H1 (cell line): ENCODE measurements at regions not wholly inside any gene's neighbourhood (a gene's known extent, or its start where the extent isn't known, plus 50 kb on each side); places are given as distances from the start of the nearest gene placed in this dataset.

Experiments
- CTCF ChIA-PET: fragments of 300-600 bp; sonication (Branson Sonifier 250); formaldehyde crosslinking; loops from one replicate; lab custom pipeline; 2021; ENCODE audit not compliant: partially characterized antibody; lab: Charles Lee
- POLR2A ChIA-PET: fragments of 300-600 bp; sonication (Branson Sonifier 250); formaldehyde crosslinking; loops from one replicate; lab custom pipeline; 2021; ENCODE audit warnings: inconsistent platforms; ENCODE audit not compliant: partially characterized antibody; lab: Charles Lee
- DNase-seq, 2 experiments: peaks; one replicate each; pipeline versions ENCODE4 v3.0.0 to v3.0.0-alpha.2; 2010 to 2022; ENCODE audit warnings: low spot score in 2 of 2, low read depth in 1 of 2, mixed read lengths in 1 of 2
- FAIRE-seq: peaks from 2 replicates; lab custom pipeline; 2011; peaks lifted over from hg19 to GRCh38; lab: Jason Lieb, UNC
- H2AFZ ChIP-seq: 2 replicates; pipeline ENCODE4 v1.8.1; 2012; ENCODE audit warnings: low read length, inconsistent platforms
- H2AK5ac ChIP-seq: 2 replicates; pipeline ENCODE4 v1.6.1; 2013; ENCODE audit warnings: low read depth, low read length
- H2BK120ac ChIP-seq: replicated peaks from 2 replicates; pipeline ENCODE3; 2013; ENCODE audit warnings: low read depth, low read length, inconsistent platforms
- H2BK12ac ChIP-seq: 2 replicates; pipeline ENCODE4 v1.6.1; 2013; ENCODE audit warnings: low read depth, low read length
- H2BK15ac ChIP-seq: 2 replicates; pipeline ENCODE4 v1.6.1; 2013; ENCODE audit warnings: low read length
- H2BK20ac ChIP-seq: 2 replicates; pipeline ENCODE4 v1.6.1; 2013; ENCODE audit warnings: low read length
- H2BK5ac ChIP-seq: 2 replicates; pipeline ENCODE4 v1.6.1; 2013; ENCODE audit warnings: low read depth, low read length
- H3K14ac ChIP-seq: 2 replicates; pipeline ENCODE4 v1.6.1; 2013; ENCODE audit warnings: inconsistent platforms; ENCODE audit not compliant: insufficient read length
- H3K18ac ChIP-seq: 2 replicates; pipeline ENCODE4 v1.6.1; 2013; ENCODE audit warnings: low read length; ENCODE audit errors: extremely low read depth
- H3K23ac ChIP-seq: 2 replicates; pipeline ENCODE4 v1.6.1; 2013; ENCODE audit warnings: inconsistent platforms; ENCODE audit not compliant: insufficient read length
- H3K23me2 ChIP-seq: 2 replicates; pipeline ENCODE4 v1.6.1; 2013; ENCODE audit warnings: low read depth, low read length
- H3K27ac ChIP-seq: 2 replicates; pipeline ENCODE4 v1.6.1; 2011; ENCODE audit warnings: low read depth, low read length, inconsistent platforms
- H3K27me3 ChIP-seq, 4 experiments: replicated peaks in 1 of 4; 1 replicate in 1 of 4; 2 replicates in 3 of 4; pipeline versions ENCODE4 v1.6.1 to v1.8.1; 2011 to 2013; ENCODE audit warnings: low read length in 3 of 4, mild to moderate bottlenecking in 3 of 4, inconsistent platforms in 2 of 4, mixed read lengths in 2 of 4, moderate library complexity in 1 of 4; ENCODE audit not compliant: control insufficient read depth in 3 of 4, insufficient read depth in 3 of 4; ENCODE audit errors: extremely low read depth in 1 of 4
- H3K36me3 ChIP-seq, 4 experiments: 2 replicates each; pipeline versions ENCODE4 v1.6.1 to v1.8.1; 2011 to 2013; ENCODE audit warnings: mild to moderate bottlenecking in 4 of 4, low read length in 3 of 4, moderate library complexity in 2 of 4, control low read depth in 1 of 4, inconsistent platforms in 1 of 4; ENCODE audit not compliant: insufficient read depth in 4 of 4, control insufficient read depth in 2 of 4
- H3K4ac ChIP-seq: replicated peaks from 2 replicates; pipeline ENCODE3; 2013; ENCODE audit warnings: low read length, low read depth, mixed read lengths, inconsistent platforms; ENCODE audit not compliant: insufficient read length
- H3K4me1 ChIP-seq, 4 experiments: replicated peaks in 1 of 4; 1 replicate in 1 of 4; 2 replicates in 3 of 4; pipeline versions ENCODE4 v1.6.1 to v1.8.1; 2011 to 2013; ENCODE audit warnings: low read length in 3 of 4, inconsistent platforms in 2 of 4, mixed read lengths in 1 of 4; ENCODE audit not compliant: insufficient read depth in 4 of 4, control insufficient read depth in 3 of 4
- H3K4me2 ChIP-seq, 2 experiments: 2 replicates each; pipeline versions ENCODE4 v1.6.1 to v1.8.1; 2011 to 2013; ENCODE audit warnings: low read depth in 2 of 2, low read length in 2 of 2, control low read depth in 1 of 2, inconsistent platforms in 1 of 2, mild to moderate bottlenecking in 1 of 2; ENCODE audit not compliant: insufficient read depth in 1 of 2
- H3K4me3 ChIP-seq, 4 experiments: fragments of 200-600, 300-600 bp in 1 of 4; sonication (generic), shearing (Covaris generic), sonication (Bioruptor Twin) in 1 of 4; 2 replicates each; pipeline versions ENCODE4 v1.5.1 to v1.8.1; 2011 to 2016; ENCODE audit warnings: low read length in 4 of 4, low read depth in 3 of 4, control low read depth in 2 of 4, inconsistent platforms in 2 of 4, mild to moderate bottlenecking in 2 of 4, mixed read lengths in 1 of 4, moderate library complexity in 1 of 4; ENCODE audit not compliant: insufficient read depth in 2 of 4; ENCODE audit errors: extremely low read depth in 1 of 4
- H3K56ac ChIP-seq: replicated peaks from 2 replicates; pipeline ENCODE3; 2013; ENCODE audit warnings: low read depth, mild to moderate bottlenecking, mixed read lengths, low read length, inconsistent platforms; ENCODE audit not compliant: insufficient read length
- H3K79me1 ChIP-seq: 2 replicates; pipeline ENCODE4 v1.6.1; 2013; ENCODE audit warnings: low read depth, low read length, control low read depth
- H3K79me2 ChIP-seq, 2 experiments: 2 replicates each; pipeline versions ENCODE4 v1.6.1 to v1.8.1; 2012 to 2013; ENCODE audit warnings: low read length in 2 of 2, mild to moderate bottlenecking in 2 of 2, inconsistent platforms in 1 of 2; ENCODE audit not compliant: insufficient read depth in 2 of 2, control insufficient read depth in 1 of 2
- H3K9ac ChIP-seq, 4 experiments: replicated peaks in 1 of 4; 1 replicate in 1 of 4; 2 replicates in 3 of 4; pipeline versions ENCODE4 v1.6.1 to v1.8.1; 2011 to 2013; ENCODE audit warnings: low read depth in 3 of 4, low read length in 3 of 4, control low read depth in 2 of 4, mild to moderate bottlenecking in 2 of 4, moderate library complexity in 2 of 4, inconsistent platforms in 1 of 4; ENCODE audit errors: extremely low read depth in 1 of 4
- H3K9me3 ChIP-seq, 2 experiments: 2 replicates each; pipeline versions ENCODE4 v1.6.1 to v1.8.1; 2012 to 2013; ENCODE audit warnings: mild to moderate bottlenecking in 2 of 2, moderate library complexity in 2 of 2, control low read depth in 1 of 2, inconsistent platforms in 1 of 2, low read depth in 1 of 2, low read length in 1 of 2, mixed read lengths in 1 of 2; ENCODE audit not compliant: insufficient read depth in 2 of 2
- H4K20me1 ChIP-seq, 2 experiments: replicated peaks in 1 of 2; 2 replicates each; pipeline versions ENCODE3 to v1.8.1; 2011 to 2013; ENCODE audit warnings: inconsistent platforms in 2 of 2, low read length in 2 of 2, mild to moderate bottlenecking in 1 of 2; ENCODE audit not compliant: insufficient read depth in 2 of 2, control insufficient read depth in 1 of 2
- H4K5ac ChIP-seq: 2 replicates; pipeline ENCODE4 v1.6.1; 2013; ENCODE audit warnings: low read length, low read depth, mixed read lengths, inconsistent platforms; ENCODE audit not compliant: insufficient read length
- H4K8ac ChIP-seq: 2 replicates; pipeline ENCODE4 v1.8.0; 2013; ENCODE audit warnings: mild to moderate bottlenecking, moderate library complexity, low read length, inconsistent platforms; ENCODE audit not compliant: insufficient read depth; ENCODE audit errors: extremely low read depth
- H4K91ac ChIP-seq: replicated peaks from 2 replicates; pipeline ENCODE3; 2013; ENCODE audit warnings: low read length, mixed read lengths, inconsistent platforms; ENCODE audit not compliant: insufficient read length
- EZH2 ChIP-seq: fragments of 200-600 bp; sonication (generic); IDR thresholded peaks from 2 replicates; pipeline ENCODE4 v1.7.1; 2012; ENCODE audit warnings: low read depth, mild to moderate bottlenecking, moderate library complexity, low read length, inconsistent platforms; ENCODE audit not compliant: severe bottlenecking
- SP1 ChIP-seq: IDR thresholded peaks from 2 replicates; pipeline ENCODE4 v1.6.1; 2011; ENCODE audit warnings: low read depth, low read length
- YY1 ChIP-seq: IDR thresholded peaks from 2 replicates; pipeline ENCODE4 v1.6.1; 2011; ENCODE audit warnings: low read depth, mild to moderate bottlenecking, low read length
- WGBS, 2 experiments: shearing (Covaris generic) in 1 of 2; methylation state at CpG; one replicate each; pipeline versions ENCODE4 v1.1.6 to v1.1.7; 2013 to 2015; ENCODE audit warnings: low lambda C conversion rate in 2 of 2, mixed read lengths in 2 of 2, inconsistent platforms in 1 of 2, low coverage in 1 of 2, missing lambda C conversion rate in 1 of 2; ENCODE audit not compliant: insufficient replicate concordance in 2 of 2, insufficient coverage in 1 of 2, insufficient read length in 1 of 2; ENCODE audit errors: extremely low coverage in 1 of 2, missing lambda C conversion rate in 1 of 2; 5-methylcytosine and 5-hydroxymethylcytosine counted together
- TF ChIP-seq, protein P1 (sequence below): IDR thresholded peaks from 2 replicates; pipeline ENCODE4 v1.6.1; 2012; ENCODE audit warnings: low read length, inconsistent platforms
- TF ChIP-seq, protein P2 (sequence below): IDR thresholded peaks from 2 replicates; pipeline ENCODE4 v1.6.1; 2012; ENCODE audit warnings: inconsistent platforms

DNA sequence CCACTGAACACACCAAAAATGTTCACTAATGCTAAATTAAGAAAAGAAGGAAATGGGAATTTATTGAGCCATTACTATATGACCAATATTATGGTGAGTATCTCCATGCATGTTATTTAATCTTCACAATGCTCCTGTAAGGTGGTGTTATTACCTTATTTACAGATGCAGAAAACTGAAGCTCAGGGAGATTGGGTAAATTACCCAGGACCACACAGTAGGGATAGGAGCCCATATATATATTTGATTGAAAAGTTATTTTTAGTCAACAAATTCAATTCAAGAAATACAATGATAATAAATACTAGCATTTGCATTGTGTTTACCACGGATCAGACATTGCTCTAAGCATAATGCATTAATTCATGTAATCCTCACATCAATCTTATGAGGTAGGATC, 202.2 kb upstream of the FBXO11 start:
- Histone ChIP-seq H3K27me3 (no peaks in the 10 kb centered on the region), H3K36me3 (no peaks in the 10 kb centered on the region), H2AFZ (no peak overlapping the region), H3K56ac (no peak overlapping the region), H3K79me2 (no peaks in the 10 kb centered on the region), H3K23me2 (no peaks in the 10 kb centered on the region; the same call in 1 of the 2 replicates), H4K5ac (no peak overlapping the region), H2BK12ac (no peak overlapping the region), H3K4me1 (peaks cover 8 to 20% (median 10%) of the 10 kb centered on the region in 4 experiments), H3K9ac (no peak overlapping the region), H3K9me3 (no peaks in the 10 kb centered on the region), H3K27ac (no peak overlapping the region), H3K23ac (no peak overlapping the region), H4K20me1 (no peaks in the 10 kb centered on the region), H3K4ac (no peak overlapping the region), H3K4me2 (no peak overlapping the region), H2BK120ac (no peak overlapping the region), H3K4me3 (no peak overlapping the region), H3K79me1 (no peaks in the 10 kb centered on the region), H3K14ac (no peak overlapping the region), H2BK15ac (no peak overlapping the region), H2BK5ac (no peak overlapping the region), H2AK5ac (no peak overlapping the region), H2BK20ac (no peak overlapping the region), H4K91ac (no peak overlapping the region), H4K8ac (no peak overlapping the region), H3K18ac (no peak overlapping the region)
- ChIA-PET CTCF (interaction anchor here (0.6 to 6.1 kb wide), 6 partner anchors 15 to 313 kb away, joined by 3 to 53 read pairs (median 4); no protein-coding TSS in a partner anchor), POLR2A (no interaction called here)
- 90% methylated on average over 1 of the region's 1 CpG; no CpG with 5 or more reads in 1 of the 2 experiments for WGBS, 2 experiments
- no peak for DNase-seq
- no peak for FAIRE-seq
- TF ChIP-seq SP1 (no peak), EZH2 (no peak), YY1 (no peak)
- TF ChIP-seq, protein P1, sequence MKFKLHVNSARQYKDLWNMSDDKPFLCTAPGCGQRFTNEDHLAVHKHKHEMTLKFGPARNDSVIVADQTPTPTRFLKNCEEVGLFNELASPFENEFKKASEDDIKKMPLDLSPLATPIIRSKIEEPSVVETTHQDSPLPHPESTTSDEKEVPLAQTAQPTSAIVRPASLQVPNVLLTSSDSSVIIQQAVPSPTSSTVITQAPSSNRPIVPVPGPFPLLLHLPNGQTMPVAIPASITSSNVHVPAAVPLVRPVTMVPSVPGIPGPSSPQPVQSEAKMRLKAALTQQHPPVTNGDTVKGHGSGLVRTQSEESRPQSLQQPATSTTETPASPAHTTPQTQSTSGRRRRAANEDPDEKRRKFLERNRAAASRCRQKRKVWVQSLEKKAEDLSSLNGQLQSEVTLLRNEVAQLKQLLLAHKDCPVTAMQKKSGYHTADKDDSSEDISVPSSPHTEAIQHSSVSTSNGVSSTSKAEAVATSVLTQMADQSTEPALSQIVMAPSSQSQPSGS = no peak
- TF ChIP-seq, protein P2, sequence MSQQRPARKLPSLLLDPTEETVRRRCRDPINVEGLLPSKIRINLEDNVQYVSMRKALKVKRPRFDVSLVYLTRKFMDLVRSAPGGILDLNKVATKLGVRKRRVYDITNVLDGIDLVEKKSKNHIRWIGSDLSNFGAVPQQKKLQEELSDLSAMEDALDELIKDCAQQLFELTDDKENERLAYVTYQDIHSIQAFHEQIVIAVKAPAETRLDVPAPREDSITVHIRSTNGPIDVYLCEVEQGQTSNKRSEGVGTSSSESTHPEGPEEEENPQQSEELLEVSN = no peak
